Gastrocnemius medialis (tissue), 4 donors: ENCODE measurements at regions not wholly inside any gene's neighbourhood (a gene's known extent, or its start where the extent isn't known, plus 50 kb on each side); places are given as distances from the start of the nearest gene placed in this dataset.
"Not testable (repeated sequence)": the region's sequence is repeated elsewhere in the genome, so short reads cannot be mapped to it uniquely, and the experiment has no call there.

Source experiments
- ATAC-seq, 2 donors: fragments of 150-250 bp; one replicate each; pipeline ENCODE4 v1.9.1; 2016
- DNase-seq, 2 donors: peaks; one replicate each; pipeline ENCODE4 v3.0.0-alpha.2; 2019
- H3K27ac ChIP-seq, 4 donors: fragments of 200-600 bp; sonication (generic); 1 replicate in 1 of 4; 2 replicates in 3 of 4; pipeline ENCODE4 v1.5.1; 2016 to 2018; ENCODE audit warnings: mild to moderate bottlenecking in 2 of 4, moderate library complexity in 1 of 4
- H3K27me3 ChIP-seq, 3 donors: fragments of 200-600 bp; sonication (generic) in 2 of 3; 1 replicate in 1 of 3; 2 replicates in 2 of 3; pipeline versions ENCODE4 v1.5.1 to v1.6.0; 2016 to 2019; ENCODE audit warnings: mild to moderate bottlenecking in 1 of 3, moderate library complexity in 1 of 3
- H3K36me3 ChIP-seq, 2 donors: fragments of 200-600 bp; sonication (generic) in 1 of 2; one replicate each; pipeline ENCODE4 v1.5.1; 2017 to 2018
- H3K4me1 ChIP-seq, 2 donors: fragments of 200-600 bp; sonication (generic) in 1 of 2; one replicate each; pipeline ENCODE4 v1.5.1; 2016 to 2017; ENCODE audit warnings: mild to moderate bottlenecking in 2 of 2
- H3K4me3 ChIP-seq, 4 donors: fragments of 200-600 bp; sonication (generic) in 3 of 4; 1 replicate in 1 of 4; 2 replicates in 3 of 4; pipeline ENCODE4 v1.5.1; 2016 to 2019; ENCODE audit warnings: mild to moderate bottlenecking in 2 of 4
- H3K9me3 ChIP-seq, 3 donors: fragments of 200-600 bp; sonication (generic) in 2 of 3; 1 replicate in 1 of 3; 2 replicates in 2 of 3; pipeline ENCODE4 v1.5.1; 2016 to 2019
- POLR2A ChIP-seq, 2 donors: fragments of 450-650 bp; IDR thresholded peaks; one replicate each; pipeline ENCODE4 v1.6.1; 2017; ENCODE audit warnings: antibody characterized with exemption in 2 of 2, mild to moderate bottlenecking in 2 of 2, moderate library complexity in 2 of 2
- in situ Hi-C, 4 donors: fragments of 200-750 bp; cut with MboI; loops; one replicate each; pipeline versions ENCODE4 v1.15.0 to v1.8.0; 2017; ENCODE audit warnings: low sequenced_read_pairs in 4 of 4
- intact Hi-C: fragments of 100-400 bp; cut with DNase I; formaldehyde crosslinking; loops from one replicate; pipeline ENCODE4 v1.15.1; 2023; ENCODE audit warnings: low total_unique reads
- TF ChIP-seq, protein P1 (sequence below), 5 experiments: fragments of 450-650 bp in 3 of 5; fragments of 200-600 bp in 2 of 5; sonication (generic) in 2 of 5; IDR thresholded peaks in 4 of 5; conservative IDR thresholded peaks in 1 of 5; 1 replicate in 4 of 5; 2 replicates in 1 of 5; pipeline ENCODE4 v1.5.1; 2016 to 2019; ENCODE audit warnings: antibody characterized with exemption in 5 of 5, mild to moderate bottlenecking in 3 of 5, moderate library complexity in 3 of 5

DNA sequence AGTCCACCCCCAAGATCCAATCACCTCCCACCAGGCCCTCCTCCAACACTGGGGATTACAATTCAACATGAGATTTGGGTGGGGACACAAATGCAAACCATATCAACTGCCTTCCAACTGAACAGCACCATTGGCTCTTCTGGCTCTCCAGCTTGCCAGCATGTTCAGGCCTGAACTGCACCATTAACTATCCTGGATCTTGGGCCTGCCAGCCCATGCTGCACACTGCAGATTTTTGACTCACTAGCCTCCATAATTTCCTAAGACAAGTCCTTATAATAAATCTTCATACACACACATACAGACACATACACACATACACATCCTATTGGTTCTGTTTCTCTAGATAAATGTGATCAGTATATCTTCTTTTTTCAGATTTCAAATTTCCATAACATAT, 737.1 kb upstream of the SPRY2 start:
- no peak overlapping the region for H3K4me3 ChIP-seq
- no peaks in the 10 kb centered on the region for H3K36me3 ChIP-seq
- intact Hi-C loops, result no loop called here
- H3K27me3 ChIP-seq, result no peaks in the 10 kb centered on the region
- H3K27ac ChIP-seq, result no peak overlapping the region
- no peak for ATAC-seq
- DNase-seq, result no peak
- TF ChIP-seq, protein P1, sequence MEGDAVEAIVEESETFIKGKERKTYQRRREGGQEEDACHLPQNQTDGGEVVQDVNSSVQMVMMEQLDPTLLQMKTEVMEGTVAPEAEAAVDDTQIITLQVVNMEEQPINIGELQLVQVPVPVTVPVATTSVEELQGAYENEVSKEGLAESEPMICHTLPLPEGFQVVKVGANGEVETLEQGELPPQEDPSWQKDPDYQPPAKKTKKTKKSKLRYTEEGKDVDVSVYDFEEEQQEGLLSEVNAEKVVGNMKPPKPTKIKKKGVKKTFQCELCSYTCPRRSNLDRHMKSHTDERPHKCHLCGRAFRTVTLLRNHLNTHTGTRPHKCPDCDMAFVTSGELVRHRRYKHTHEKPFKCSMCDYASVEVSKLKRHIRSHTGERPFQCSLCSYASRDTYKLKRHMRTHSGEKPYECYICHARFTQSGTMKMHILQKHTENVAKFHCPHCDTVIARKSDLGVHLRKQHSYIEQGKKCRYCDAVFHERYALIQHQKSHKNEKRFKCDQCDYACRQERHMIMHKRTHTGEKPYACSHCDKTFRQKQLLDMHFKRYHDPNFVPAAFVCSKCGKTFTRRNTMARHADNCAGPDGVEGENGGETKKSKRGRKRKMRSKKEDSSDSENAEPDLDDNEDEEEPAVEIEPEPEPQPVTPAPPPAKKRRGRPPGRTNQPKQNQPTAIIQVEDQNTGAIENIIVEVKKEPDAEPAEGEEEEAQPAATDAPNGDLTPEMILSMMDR (IDR thresholded peaks at IDR 0.05 in 4 of 5, conservative IDR thresholded peaks at IDR 0.05 in 1 of 5), result no peak
- TF ChIP-seq POLR2A (IDR thresholded peaks at IDR 0.05), result no peak
- in situ Hi-C loops, result no loop called here
- no peaks in the 10 kb centered on the region for H3K4me1 ChIP-seq
- H3K9me3 ChIP-seq, result no peaks in the 10 kb centered on the region

DNA sequence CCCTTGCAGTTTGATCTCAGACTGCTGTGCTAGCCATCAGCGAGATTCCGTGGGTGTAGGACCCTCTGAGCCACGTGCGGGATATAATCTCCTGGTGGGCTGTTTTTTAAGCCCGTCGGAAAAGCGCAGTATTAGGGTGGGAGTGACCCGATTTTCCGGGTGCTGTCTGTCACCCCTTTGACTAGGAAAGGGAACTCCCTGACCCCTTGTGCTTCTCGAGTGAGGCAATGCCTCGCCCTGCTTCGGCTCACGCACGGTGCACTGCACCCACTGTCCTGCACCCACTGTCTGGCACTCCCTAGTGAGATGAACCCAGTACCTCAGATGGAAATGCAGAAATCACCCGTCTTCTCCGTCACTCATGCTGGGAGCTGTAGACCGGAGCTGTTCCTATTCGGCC, 728.9 kb upstream of the SPRY2 start:
- intact Hi-C loops, H3K36me3 ChIP-seq: not testable (repeated sequence)

DNA sequence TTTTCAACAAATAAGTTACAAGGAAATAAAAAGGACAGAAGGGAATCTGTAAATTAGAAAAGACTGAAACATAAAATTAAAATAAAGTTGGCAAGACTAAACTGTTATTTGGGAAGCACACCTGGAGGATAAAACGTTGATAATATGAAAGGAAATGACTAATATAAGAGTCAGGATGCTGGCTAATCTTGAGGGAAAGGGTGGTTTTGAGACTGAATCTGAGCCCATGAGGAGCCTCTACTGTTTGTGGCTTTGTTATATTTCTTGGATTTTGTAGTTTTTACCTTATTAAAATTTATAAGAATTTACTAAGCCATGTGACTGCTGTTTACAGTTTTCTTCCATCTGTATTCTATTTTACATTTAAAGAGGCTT, 718.0 kb upstream of the SPRY2 start:
- in situ Hi-C loops (no loop called here), intact Hi-C loops (no loop called here)
- H3K36me3 ChIP-seq, result no peaks in the 10 kb centered on the region
- no peak overlapping the region for H3K27ac ChIP-seq
- H3K27me3 ChIP-seq, result no peaks in the 10 kb centered on the region
- ATAC-seq (no peak), DNase-seq (no peak)
- H3K9me3 ChIP-seq, result no peaks in the 10 kb centered on the region
- no peak for TF ChIP-seq POLR2A (IDR thresholded peaks at IDR 0.05)
- TF ChIP-seq, protein P1 (IDR thresholded peaks at IDR 0.05 in 4 of 5, conservative IDR thresholded peaks at IDR 0.05 in 1 of 5), result no peak
- H3K4me3 ChIP-seq, result no peak overlapping the region
- no peaks in the 10 kb centered on the region for H3K4me1 ChIP-seq

More for the DNA sequence above, 728.9 kb upstream of the SPRY2 start:
- H3K27ac ChIP-seq, H3K4me1 ChIP-seq, H3K4me3 ChIP-seq, DNase-seq, ATAC-seq, H3K9me3 ChIP-seq, in situ Hi-C loops, H3K27me3 ChIP-seq: not testable (repeated sequence)

DNA sequence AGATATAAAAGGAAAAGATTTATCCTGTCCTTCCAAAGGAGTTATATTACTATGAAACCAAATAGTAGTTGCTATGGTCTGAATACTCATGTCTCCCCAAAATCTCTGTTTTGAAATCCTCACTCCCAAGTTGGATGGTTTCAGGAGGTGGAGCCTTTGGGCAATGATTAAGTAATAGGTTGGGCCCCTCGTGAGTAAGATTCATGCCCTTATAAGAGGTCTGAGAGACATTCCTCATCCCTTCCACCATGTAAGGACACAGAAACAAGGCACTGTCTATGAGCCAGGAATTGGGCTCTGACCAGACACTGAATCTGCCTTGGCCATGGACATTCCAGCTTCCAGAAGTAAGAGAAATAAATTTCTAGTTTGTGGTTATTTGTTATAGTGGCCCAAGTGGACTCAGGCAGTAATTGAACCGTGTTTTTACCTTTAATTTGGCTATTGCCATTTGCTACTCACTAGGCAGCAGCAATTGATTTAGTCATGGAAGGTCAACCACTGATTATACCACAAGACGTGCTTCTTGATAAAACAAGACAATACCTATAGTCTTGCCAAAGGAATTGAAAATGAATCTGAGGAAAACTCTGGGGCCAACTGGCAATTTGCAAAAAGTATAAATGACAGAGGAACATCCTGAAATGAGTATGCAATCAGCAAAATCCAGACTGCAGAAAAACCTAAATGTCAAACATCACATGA, 717.4 kb upstream of the SPRY2 start:
- ATAC-seq, result no peak
- intact Hi-C loops (no loop called here), in situ Hi-C loops (no loop called here)
- no peaks in the 10 kb centered on the region for H3K36me3 ChIP-seq
- no peaks in the 10 kb centered on the region for H3K9me3 ChIP-seq
- H3K27ac ChIP-seq, result no peak overlapping the region
- DNase-seq, result no peak
- no peaks in the 10 kb centered on the region for H3K4me1 ChIP-seq
- TF ChIP-seq, protein P1 (IDR thresholded peaks at IDR 0.05 in 4 of 5, conservative IDR thresholded peaks at IDR 0.05 in 1 of 5), result no peak
- TF ChIP-seq POLR2A (IDR thresholded peaks at IDR 0.05), result no peak
- H3K27me3 ChIP-seq, result no peaks in the 10 kb centered on the region
- no peak overlapping the region for H3K4me3 ChIP-seq

DNA sequence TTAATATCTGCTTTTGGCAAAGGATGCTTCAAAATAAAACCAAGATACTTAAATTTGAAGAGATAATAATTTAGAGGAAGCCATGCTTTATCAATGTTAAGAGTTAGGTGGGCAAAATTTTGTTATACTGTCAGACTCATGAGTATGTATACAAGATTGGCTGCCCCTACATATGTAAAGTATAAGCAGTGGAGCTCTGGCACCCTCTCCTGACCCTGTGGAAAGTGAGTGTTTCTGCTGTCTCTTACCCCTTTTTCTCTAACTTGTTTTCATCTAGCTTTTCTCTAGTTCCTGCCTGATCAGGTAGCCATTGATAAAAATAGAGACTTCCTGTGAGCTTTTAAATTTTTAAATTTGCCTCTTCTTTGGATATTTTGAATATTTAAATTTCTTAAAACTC, 710.9 kb upstream of the SPRY2 start:
- TF ChIP-seq, protein P1 (IDR thresholded peaks at IDR 0.05 in 4 of 5, conservative IDR thresholded peaks at IDR 0.05 in 1 of 5), result no peak
- no peak for TF ChIP-seq POLR2A (IDR thresholded peaks at IDR 0.05)
- no peak overlapping the region for H3K4me3 ChIP-seq
- H3K27me3 ChIP-seq, result no peaks in the 10 kb centered on the region
- H3K36me3 ChIP-seq, result no peaks in the 10 kb centered on the region
- ATAC-seq (no peak), DNase-seq (no peak)
- intact Hi-C loops, result no loop called here
- H3K9me3 ChIP-seq, result no peaks in the 10 kb centered on the region
- no peak overlapping the region for H3K27ac ChIP-seq
- in situ Hi-C loops, result no loop called here
- no peaks in the 10 kb centered on the region for H3K4me1 ChIP-seq
